Thoracic aorta (tissue), 2 donors: ENCODE measurements at regions not wholly inside any gene's neighbourhood (a gene's known extent, or its start where the extent isn't known, plus 50 kb on each side); places are given as distances from the start of the nearest gene placed in this dataset.

Experiments used
- ATAC-seq: fragments of 150-250 bp; one replicate; pipeline ENCODE4 v1.8.0; 2017; ENCODE audit warnings: low read depth; ENCODE audit not compliant: insufficient number of reproducible peaks, low FRiP score
- DNase-seq: peaks from one replicate; pipeline ENCODE4 v3.0.0-alpha.2; 2020; ENCODE audit warnings: low spot score
- H3K27ac ChIP-seq, 2 donors: fragments of 200-600 bp; sonication (generic); 1 replicate in 1 of 2; 2 replicates in 1 of 2; pipeline ENCODE4 v1.5.1; 2016; ENCODE audit warnings: mild to moderate bottlenecking in 2 of 2, moderate library complexity in 2 of 2
- H3K27me3 ChIP-seq: fragments of 200-600 bp; sonication (generic); replicated peaks from 2 replicates; pipeline ENCODE4 v1.6.0; 2016; ENCODE audit warnings: mild to moderate bottlenecking; ENCODE audit not compliant: insufficient read depth
- H3K36me3 ChIP-seq: fragments of 200-600 bp; sonication (generic); one replicate; pipeline ENCODE4 v1.5.1; 2016
- H3K4me1 ChIP-seq, 2 donors: fragments of 200-600 bp; sonication (generic); 1 replicate in 1 of 2; 2 replicates in 1 of 2; pipeline versions ENCODE4 v1.5.1 to v1.6.0; 2016; ENCODE audit warnings: low read depth in 2 of 2, mild to moderate bottlenecking in 1 of 2; ENCODE audit not compliant: control insufficient read depth in 1 of 2
- H3K4me3 ChIP-seq: fragments of 200-600 bp; sonication (generic); 2 replicates; pipeline ENCODE4 v1.5.1; 2016; ENCODE audit warnings: mild to moderate bottlenecking
- H3K9me3 ChIP-seq: fragments of 200-600 bp; sonication (generic); 2 replicates; pipeline ENCODE4 v1.5.1; 2016
- CTCF ChIP-seq: fragments of 200-600 bp; sonication (generic); IDR thresholded peaks from one replicate; pipeline ENCODE4 v1.5.1; 2019; ENCODE audit warnings: antibody characterized with exemption

GRCh38 chr6:137271245-137272183 lies 52.3 kb upstream of the IFNGR1 start:
- DNase-seq (no peak), ATAC-seq (no peak)
- H3K36me3 ChIP-seq, result no peaks in the 10 kb centered on the region
- H3K27me3 ChIP-seq, result no peaks in the 10 kb centered on the region
- H3K27ac ChIP-seq, result no peak overlapping the region
- H3K4me1 ChIP-seq, result no peaks in the 10 kb centered on the region
- H3K4me3 ChIP-seq, result no peak overlapping the region
- no peaks in the 10 kb centered on the region for H3K9me3 ChIP-seq
- peak; percentile 78 for TF ChIP-seq CTCF

GRCh38 chr6:137269803-137270202 lies 50.6 kb upstream of the IFNGR1 start:
- no peaks in the 10 kb centered on the region for H3K9me3 ChIP-seq
- no peak for ATAC-seq
- H3K27ac ChIP-seq, result no peak overlapping the region
- no peak for TF ChIP-seq CTCF
- no peaks in the 10 kb centered on the region for H3K36me3 ChIP-seq
- no peaks in the 10 kb centered on the region for H3K4me1 ChIP-seq
- no peak for DNase-seq
- no peak overlapping the region for H3K4me3 ChIP-seq
- no peaks in the 10 kb centered on the region for H3K27me3 ChIP-seq

- no peaks in the 10 kb centered on the region for H3K9me3 ChIP-seq
- no peaks in the 10 kb centered on the region for H3K4me1 ChIP-seq
- no peak for TF ChIP-seq CTCF
- no peak overlapping the region for H3K4me3 ChIP-seq
- no peak overlapping the region for H3K27ac ChIP-seq
- H3K36me3 ChIP-seq, result no peaks in the 10 kb centered on the region
- no peak for DNase-seq
- ATAC-seq, result no peak
- H3K27me3 ChIP-seq, result no peaks in the 10 kb centered on the region
These were observed 50.2 kb upstream of the IFNGR1 start for GRCh38 chr6:137269347-137269746.
